GM12872 (cell line): ENCODE measurements at regions not wholly inside any gene's neighbourhood (a gene's known extent, or its start where the extent isn't known, plus 50 kb on each side); places are given as distances from the start of the nearest gene placed in this dataset.

ENCODE experiments used
- TF ChIP-seq, protein P1 (sequence below): IDR thresholded peaks from 3 replicates; pipeline ENCODE4 v1.5.1; 2011; ENCODE audit warnings: low read depth, mild to moderate bottlenecking, low read length, moderate library complexity; ENCODE audit not compliant: insufficient read depth

GRCh38 chr6:12431023-12431422 lies 140.9 kb downstream of the EDN1 start:
- TF ChIP-seq, protein P1, sequence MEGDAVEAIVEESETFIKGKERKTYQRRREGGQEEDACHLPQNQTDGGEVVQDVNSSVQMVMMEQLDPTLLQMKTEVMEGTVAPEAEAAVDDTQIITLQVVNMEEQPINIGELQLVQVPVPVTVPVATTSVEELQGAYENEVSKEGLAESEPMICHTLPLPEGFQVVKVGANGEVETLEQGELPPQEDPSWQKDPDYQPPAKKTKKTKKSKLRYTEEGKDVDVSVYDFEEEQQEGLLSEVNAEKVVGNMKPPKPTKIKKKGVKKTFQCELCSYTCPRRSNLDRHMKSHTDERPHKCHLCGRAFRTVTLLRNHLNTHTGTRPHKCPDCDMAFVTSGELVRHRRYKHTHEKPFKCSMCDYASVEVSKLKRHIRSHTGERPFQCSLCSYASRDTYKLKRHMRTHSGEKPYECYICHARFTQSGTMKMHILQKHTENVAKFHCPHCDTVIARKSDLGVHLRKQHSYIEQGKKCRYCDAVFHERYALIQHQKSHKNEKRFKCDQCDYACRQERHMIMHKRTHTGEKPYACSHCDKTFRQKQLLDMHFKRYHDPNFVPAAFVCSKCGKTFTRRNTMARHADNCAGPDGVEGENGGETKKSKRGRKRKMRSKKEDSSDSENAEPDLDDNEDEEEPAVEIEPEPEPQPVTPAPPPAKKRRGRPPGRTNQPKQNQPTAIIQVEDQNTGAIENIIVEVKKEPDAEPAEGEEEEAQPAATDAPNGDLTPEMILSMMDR = no peak

- TF ChIP-seq, protein P1 = no peak
Observed at GRCh38 chr6:12436224-12436623, 146.1 kb downstream of the EDN1 start.

- TF ChIP-seq, protein P1 = no peak
Observed at GRCh38 chr6:12436683-12437082, 146.5 kb downstream of the EDN1 start.

- TF ChIP-seq, protein P1 = no peak
Observed at GRCh38 chr6:12439296-12439695, 149.1 kb downstream of the EDN1 start.

DNA sequence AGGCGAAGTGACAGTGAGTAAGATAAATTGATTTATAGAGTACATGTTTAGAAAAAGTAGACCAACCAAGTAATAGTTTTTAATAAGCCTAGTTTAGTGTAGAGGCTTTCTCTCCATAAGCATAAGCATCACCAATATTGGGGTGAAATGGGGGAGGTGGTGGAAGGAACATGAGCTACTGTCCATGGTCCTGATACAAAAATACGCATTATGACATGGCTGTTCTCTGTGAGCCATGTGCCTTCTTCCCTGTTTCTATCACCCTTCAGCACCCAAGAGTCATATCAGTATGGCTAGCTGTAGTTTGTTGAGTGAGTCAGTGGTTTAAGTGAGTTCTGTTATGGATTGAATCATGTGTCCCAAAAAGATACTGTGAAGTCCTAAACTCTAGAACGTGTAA lies 150.8 kb downstream of the EDN1 start:
- TF ChIP-seq, protein P1 = no peak

GRCh38 chr6:12442455-12442854 lies 152.3 kb downstream of the EDN1 start:
- TF ChIP-seq, protein P1 = no peak

DNA sequence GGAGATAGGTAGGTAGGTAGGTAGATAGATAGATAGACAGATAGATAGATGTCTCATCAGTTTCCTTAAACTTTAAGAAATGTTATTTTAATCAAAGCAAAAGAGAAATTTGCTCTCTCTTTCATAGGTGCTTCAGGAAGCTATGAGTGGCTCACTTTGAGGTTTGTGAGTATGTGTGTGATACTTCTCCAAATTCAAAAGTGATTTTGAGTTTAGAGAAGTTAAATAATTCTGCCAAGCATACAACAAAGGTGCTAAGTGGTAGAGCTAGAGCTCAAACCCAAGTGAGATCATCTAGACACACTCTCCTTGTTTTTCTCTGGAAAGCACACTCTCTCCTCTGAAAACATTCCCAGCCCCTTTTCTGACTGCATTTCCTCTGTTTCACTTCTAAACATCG lies 156.2 kb downstream of the EDN1 start:
- TF ChIP-seq, protein P1 = no peak

- TF ChIP-seq, protein P1 = no peak
Observed at GRCh38 chr6:12449447-12449846, 159.3 kb downstream of the EDN1 start.
